Prostate gland (tissue), 2 donors: ENCODE measurements at regions not wholly inside any gene's neighbourhood (a gene's known extent, or its start where the extent isn't known, plus 50 kb on each side); places are given as distances from the start of the nearest gene placed in this dataset.

Experiments used
- DNase-seq: peaks from one replicate; pipeline ENCODE4 v3.0.0-alpha.2; 2019; ENCODE audit warnings: low spot score
- H3K27ac ChIP-seq, 2 donors: fragments of 200-600 bp; sonication (generic); 2 replicates each; pipeline ENCODE4 v1.5.1; 2017 to 2019
- H3K27me3 ChIP-seq: fragments of 200-600 bp; sonication (generic); replicated peaks from 2 replicates; pipeline ENCODE4 v1.5.1; 2019; ENCODE audit not compliant: insufficient read depth
- H3K36me3 ChIP-seq, 2 donors: fragments of 200-600 bp; sonication (generic); 1 replicate in 1 of 2; 2 replicates in 1 of 2; pipeline versions ENCODE4 v1.5.1 to v1.8.1; 2017 to 2019
- H3K4me1 ChIP-seq: fragments of 200-600 bp; sonication (generic); replicated peaks from 2 replicates; pipeline ENCODE4 v1.5.1; 2019
- H3K4me3 ChIP-seq, 2 donors: fragments of 200-600 bp; sonication (generic); 2 replicates each; pipeline ENCODE4 v1.5.1; 2017 to 2019
- H3K9me3 ChIP-seq: fragments of 200-600 bp; sonication (generic); 2 replicates; pipeline ENCODE4 v1.5.1; 2017
- POLR2A ChIP-seq: fragments of 450-650 bp; IDR thresholded peaks from one replicate; pipeline ENCODE4 v1.6.1; 2016; ENCODE audit warnings: antibody characterized with exemption, mild to moderate bottlenecking
- POLR2AphosphoS5 ChIP-seq: sonication (generic); formaldehyde crosslinking; IDR thresholded peaks from one replicate; pipeline ENCODE4 v1.6.1; 2017; ENCODE audit warnings: antibody characterized with exemption
- WGBS: methylation state at CpG from one replicate; pipeline ENCODE4 v1.1.5; 2018; 5-methylcytosine and 5-hydroxymethylcytosine counted together
- intact Hi-C: fragments of 100-400 bp; cut with DNase I; formaldehyde crosslinking; loops from one replicate; pipeline ENCODE4 v1.14.2; 2022
- TF ChIP-seq, protein P1 (sequence below), 4 experiments: fragments of 200-600 bp in 2 of 4; fragments of 450-650 bp in 2 of 4; sonication (generic) in 2 of 4; IDR thresholded peaks; 1 replicate in 3 of 4; 2 replicates in 1 of 4; pipeline ENCODE4 v1.5.1; 2016 to 2019; ENCODE audit warnings: antibody characterized with exemption in 4 of 4, mild to moderate bottlenecking in 2 of 4, moderate library complexity in 2 of 4

DNA sequence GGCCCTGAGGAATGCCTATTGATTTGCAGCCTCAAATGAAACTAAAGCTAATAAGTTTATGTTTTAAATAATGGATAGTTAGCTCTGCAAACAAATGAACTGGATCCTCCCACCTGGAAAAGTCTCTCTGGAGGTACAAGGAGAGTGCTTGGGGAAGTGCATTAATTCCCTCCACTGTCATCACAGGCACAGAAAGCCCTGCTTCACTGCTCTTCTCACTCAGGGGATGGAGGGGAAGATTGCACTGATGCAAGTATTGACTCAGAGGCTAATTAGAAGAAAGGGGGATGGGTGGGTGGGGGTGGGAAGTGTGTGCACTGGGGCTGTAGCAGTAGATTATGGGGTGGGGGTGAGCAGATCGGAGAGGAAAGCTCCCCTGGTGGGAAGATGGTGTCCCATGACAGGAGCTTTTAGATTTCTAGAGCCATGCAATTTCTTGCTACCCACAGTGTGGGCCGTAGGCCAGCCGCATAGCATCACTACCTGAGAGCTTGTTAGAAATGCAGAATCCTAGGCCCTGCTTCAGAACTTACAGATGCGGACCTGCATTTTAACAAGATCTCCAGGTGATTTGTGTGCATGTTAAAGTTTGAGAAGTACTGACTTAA lies 163.9 kb downstream of the HIPK3 start:
- no peaks in the 10 kb centered on the region for H3K27me3 ChIP-seq
- H3K4me3 ChIP-seq: no peak overlapping the region
- no peaks in the 10 kb centered on the region for H3K9me3 ChIP-seq
- H3K27ac ChIP-seq: no peak overlapping the region
- intact Hi-C loops: no loop called here
- no peak for DNase-seq
- no peaks in the 10 kb centered on the region for H3K4me1 ChIP-seq
- WGBS: 89% methylated on average over 4 of the region's 4 CpGs
- H3K36me3 ChIP-seq: no peaks in the 10 kb centered on the region
- TF ChIP-seq POLR2A (no peak), POLR2AphosphoS5 (no peak)
- TF ChIP-seq, protein P1, sequence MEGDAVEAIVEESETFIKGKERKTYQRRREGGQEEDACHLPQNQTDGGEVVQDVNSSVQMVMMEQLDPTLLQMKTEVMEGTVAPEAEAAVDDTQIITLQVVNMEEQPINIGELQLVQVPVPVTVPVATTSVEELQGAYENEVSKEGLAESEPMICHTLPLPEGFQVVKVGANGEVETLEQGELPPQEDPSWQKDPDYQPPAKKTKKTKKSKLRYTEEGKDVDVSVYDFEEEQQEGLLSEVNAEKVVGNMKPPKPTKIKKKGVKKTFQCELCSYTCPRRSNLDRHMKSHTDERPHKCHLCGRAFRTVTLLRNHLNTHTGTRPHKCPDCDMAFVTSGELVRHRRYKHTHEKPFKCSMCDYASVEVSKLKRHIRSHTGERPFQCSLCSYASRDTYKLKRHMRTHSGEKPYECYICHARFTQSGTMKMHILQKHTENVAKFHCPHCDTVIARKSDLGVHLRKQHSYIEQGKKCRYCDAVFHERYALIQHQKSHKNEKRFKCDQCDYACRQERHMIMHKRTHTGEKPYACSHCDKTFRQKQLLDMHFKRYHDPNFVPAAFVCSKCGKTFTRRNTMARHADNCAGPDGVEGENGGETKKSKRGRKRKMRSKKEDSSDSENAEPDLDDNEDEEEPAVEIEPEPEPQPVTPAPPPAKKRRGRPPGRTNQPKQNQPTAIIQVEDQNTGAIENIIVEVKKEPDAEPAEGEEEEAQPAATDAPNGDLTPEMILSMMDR (IDR thresholded peaks at IDR 0.05): no peak

DNA sequence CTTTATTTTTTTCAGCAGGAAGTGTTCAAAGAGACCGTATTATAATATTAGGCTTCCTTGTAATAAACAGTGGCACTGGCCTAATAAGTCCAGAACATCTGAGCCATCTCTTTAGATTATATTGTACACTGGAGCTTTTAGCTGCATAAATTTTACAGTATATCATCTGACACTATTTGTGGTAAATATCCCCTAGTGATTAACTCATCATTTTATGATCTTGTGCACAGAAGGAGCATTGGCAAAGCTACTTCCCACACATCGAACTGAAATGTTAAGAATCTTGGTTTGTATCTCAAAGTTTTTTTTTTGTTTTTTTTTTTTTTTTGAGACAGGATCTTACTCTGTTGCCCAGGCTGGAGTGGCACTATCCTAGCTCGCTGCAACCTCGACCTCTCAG lies 162.7 kb downstream of the HIPK3 start:
- intact Hi-C loops: no loop called here
- Histone ChIP-seq H3K4me1 (no peaks in the 10 kb centered on the region), H3K27me3 (peaks cover 3% of the 10 kb centered on the region), H3K4me3 (no peak overlapping the region), H3K9me3 (no peaks in the 10 kb centered on the region), H3K27ac (no peak overlapping the region), H3K36me3 (no peaks in the 10 kb centered on the region)
- 75% methylated on average over 4 of the region's 4 CpGs for WGBS
- no peak for DNase-seq
- TF ChIP-seq POLR2A (no peak), POLR2AphosphoS5 (no peak)
- TF ChIP-seq, protein P1 (IDR thresholded peaks at IDR 0.05): no peak

DNA sequence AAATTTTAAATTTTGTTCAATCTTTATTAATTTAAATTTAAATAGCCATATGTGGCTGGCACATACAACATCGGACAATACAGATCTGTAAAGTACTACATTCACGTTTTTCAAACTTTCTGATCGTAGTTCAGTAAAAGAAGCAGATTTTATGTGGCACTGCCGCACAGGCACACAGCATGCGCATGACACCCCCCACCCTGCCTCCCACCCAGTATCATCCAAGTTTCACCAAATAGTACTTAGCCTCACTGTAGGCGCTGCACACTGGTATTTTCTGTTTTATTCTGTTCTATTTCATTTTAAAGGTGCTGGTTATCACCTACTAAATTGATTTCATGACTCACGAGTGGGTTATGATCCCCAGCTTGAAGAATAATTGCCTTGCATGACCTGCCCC lies 159.9 kb downstream of the HIPK3 start:
- Histone ChIP-seq H3K27ac (no peak overlapping the region), H3K27me3 (peaks cover 3% of the 10 kb centered on the region), H3K36me3 (no peaks in the 10 kb centered on the region), H3K4me1 (no peaks in the 10 kb centered on the region), H3K9me3 (no peaks in the 10 kb centered on the region), H3K4me3 (no peak overlapping the region)
- DNase-seq: no peak
- intact Hi-C loops: no loop called here
- no peak for TF ChIP-seq POLR2AphosphoS5
- TF ChIP-seq POLR2A: no peak
- TF ChIP-seq, protein P1 (IDR thresholded peaks at IDR 0.05): no peak
- WGBS: 92% methylated on average over 7 of the region's 7 CpGs

DNA sequence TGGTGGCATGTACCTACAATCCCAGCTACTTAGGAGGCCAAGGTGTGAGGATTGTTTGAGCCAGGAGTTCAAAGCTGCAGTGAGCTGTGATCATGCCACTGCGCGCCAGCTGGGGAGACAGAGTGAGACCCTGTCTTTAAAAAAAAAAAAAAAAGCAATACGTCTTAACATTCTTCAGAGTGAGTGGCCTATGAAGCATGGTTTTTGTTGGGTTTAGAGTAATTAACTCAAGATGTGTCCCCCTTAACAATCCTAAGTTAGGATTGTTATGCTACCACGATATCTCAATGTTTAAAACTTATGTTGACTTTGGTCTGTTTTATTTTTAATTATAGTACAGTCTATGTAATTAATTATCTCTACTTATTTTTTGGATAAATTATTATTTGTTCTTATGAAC lies 156.1 kb downstream of the HIPK3 start:
- TF ChIP-seq, protein P1 (IDR thresholded peaks at IDR 0.05): no peak
- intact Hi-C loops: no loop called here

GRCh38 chr11:33412241-33412640 lies 155.1 kb downstream of the HIPK3 start:
- DNase-seq: no peak
- Histone ChIP-seq H3K4me1 (no peaks in the 10 kb centered on the region), H3K36me3 (no peaks in the 10 kb centered on the region), H3K9me3 (no peaks in the 10 kb centered on the region), H3K27me3 (peaks cover 3% of the 10 kb centered on the region), H3K4me3 (no peak overlapping the region), H3K27ac (no peak overlapping the region)
- intact Hi-C loops: no loop called here
- no peak for TF ChIP-seq POLR2AphosphoS5
- no peak for TF ChIP-seq POLR2A
- TF ChIP-seq, protein P1 (IDR thresholded peaks at IDR 0.05): no peak

More for the DNA sequence above, 156.1 kb downstream of the HIPK3 start:
- H3K36me3 ChIP-seq: no peaks in the 10 kb centered on the region
- H3K4me3 ChIP-seq: no peak overlapping the region
- H3K27ac ChIP-seq: no peak overlapping the region
- WGBS: 57% methylated on average over 4 of the region's 4 CpGs
- H3K4me1 ChIP-seq: no peaks in the 10 kb centered on the region
- H3K27me3 ChIP-seq: peaks cover 3% of the 10 kb centered on the region
- no peak for DNase-seq
- no peaks in the 10 kb centered on the region for H3K9me3 ChIP-seq
